Fibroblast of upper back skin (primary cell): ENCODE measurements at regions not wholly inside any gene's neighbourhood (a gene's known extent, or its start where the extent isn't known, plus 50 kb on each side); places are given as distances from the start of the nearest gene placed in this dataset.

ENCODE experiments used
- DNase-seq: peaks from one replicate; pipeline ENCODE4 v3.0.0-alpha.2; 2013

DNA sequence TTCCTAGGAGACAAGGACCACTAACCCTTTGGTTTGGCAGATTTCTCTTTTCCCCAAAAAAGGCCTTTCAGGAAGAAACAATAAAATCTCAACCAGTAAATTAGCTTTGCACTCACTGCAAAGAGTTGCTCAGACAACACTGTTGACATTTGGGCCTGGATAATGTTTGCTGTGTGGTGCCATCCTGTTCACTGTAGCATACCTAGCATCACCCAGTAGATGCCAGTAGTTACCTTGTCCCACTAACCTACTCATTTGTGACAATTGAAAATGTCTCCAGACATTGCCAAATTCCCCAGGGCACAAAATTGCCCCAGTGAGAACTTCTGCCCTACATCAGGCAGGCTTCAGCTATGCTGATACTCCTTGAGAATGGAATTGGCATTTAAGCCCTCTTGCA is 177.0 kb upstream of the ERCC4 start:
- no peak for DNase-seq

DNA sequence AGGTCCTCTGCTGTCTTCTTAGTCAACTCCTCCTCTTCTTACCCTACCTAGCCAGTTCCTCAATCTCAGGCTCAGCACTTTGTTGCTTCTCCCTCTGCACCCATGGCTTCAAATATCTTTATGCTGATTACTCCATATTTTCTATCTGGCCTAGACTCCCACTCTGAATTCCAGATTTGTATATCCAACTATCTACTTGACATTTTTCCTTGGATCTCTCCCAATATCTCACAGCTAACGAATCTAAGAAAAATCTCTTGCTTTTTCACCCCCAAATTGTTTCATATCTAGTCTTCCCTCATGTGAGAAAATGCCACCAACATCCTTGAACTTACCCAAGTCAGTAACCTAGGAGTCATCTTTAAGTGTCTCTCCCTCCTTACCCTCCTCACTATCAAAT is 176.4 kb upstream of the ERCC4 start:
- DNase-seq, result no peak

DNA sequence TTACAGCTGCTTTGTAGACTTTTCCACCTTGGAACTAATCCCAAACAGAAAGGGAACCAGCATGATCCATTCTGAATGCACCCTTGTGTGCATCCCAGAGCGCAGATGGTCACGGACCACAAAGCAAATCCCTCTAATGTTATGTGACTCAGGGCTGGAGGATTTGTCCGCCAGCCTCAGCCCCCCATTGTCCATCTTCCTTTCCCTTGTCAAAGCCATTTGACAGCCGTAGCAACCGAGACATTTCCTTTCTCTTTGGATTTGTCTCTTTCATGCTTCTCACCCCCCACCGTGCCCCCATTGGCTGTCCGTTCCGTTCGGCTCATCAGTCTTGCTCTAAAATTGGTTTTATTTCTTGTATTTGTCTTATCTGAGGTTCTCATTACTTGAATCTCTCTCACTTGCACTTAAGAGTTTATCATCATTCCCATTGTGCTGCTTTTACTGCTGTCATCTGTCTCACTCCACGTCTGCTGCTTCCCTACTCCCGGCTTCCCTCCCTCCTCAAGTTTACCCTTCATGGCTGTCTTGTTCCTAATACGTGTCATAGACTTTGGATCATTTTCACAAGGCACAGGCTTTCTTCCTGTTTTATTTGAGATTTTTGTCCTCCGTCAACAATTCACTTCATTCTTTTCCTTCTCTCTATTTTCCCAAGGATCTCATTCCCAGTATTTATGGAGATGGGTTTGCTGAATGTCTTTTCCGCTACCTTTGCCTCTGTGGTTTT is 163.4 kb upstream of the ERCC4 start:
- DNase-seq, result no peak

DNA sequence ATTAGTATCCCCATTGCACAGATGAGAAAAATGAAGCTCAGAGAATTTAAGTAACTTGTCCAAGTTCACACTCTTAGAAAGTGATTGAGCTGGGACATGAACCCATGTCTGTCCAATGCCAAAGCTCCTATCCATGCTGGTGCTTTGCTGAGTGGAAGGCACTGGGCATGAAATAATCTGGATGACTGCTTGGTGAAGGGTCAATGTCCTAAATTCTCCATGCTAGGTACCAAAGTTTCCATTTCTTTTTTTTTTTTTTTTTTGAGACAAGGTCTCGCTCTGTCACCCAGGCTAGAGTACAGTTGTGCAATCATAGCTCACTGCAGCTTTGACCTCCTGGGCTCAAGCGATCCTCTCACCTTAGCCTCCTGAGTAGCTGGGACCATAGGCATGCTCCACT is 153.6 kb upstream of the ERCC4 start:
- DNase-seq, result no peak

DNA sequence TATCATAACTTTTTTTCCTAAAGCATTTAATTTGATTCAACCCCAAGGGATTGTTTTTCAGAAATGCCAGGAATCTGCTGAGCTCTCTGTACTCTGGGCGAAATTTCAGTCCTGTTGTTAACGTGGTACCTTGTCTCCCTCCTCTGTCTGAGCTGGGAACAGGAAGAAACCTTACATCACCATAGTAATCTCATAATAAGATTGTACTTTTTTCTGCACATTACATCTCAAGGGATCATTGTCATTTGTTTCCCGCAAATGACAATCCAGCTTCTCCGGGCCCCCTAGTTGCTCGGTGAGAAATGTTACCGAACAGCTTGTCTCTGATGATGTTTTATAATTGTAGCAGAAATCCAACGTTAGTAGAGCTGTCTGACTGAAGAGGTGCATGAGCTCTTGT is 152.7 kb upstream of the ERCC4 start:
- no peak for DNase-seq

DNA sequence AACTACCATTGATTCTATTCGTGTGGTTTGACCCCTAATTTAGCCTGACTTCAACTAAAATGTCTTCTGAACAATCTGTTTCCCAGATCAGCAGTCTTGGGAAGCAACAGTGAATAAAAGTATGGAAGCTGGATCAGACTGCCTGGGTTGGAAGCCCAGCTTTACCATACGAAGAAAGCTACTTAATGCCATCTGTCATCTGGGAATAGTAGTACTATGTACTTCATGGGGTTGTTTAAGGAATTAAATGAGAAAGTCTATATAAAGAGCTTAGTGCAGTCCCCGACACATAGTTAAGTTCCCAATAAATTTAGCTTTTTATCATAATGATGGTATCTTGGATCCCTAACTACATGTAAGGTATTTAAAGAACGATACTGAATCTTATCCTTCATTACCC is 151.5 kb upstream of the ERCC4 start:
- DNase-seq, result no peak

DNA sequence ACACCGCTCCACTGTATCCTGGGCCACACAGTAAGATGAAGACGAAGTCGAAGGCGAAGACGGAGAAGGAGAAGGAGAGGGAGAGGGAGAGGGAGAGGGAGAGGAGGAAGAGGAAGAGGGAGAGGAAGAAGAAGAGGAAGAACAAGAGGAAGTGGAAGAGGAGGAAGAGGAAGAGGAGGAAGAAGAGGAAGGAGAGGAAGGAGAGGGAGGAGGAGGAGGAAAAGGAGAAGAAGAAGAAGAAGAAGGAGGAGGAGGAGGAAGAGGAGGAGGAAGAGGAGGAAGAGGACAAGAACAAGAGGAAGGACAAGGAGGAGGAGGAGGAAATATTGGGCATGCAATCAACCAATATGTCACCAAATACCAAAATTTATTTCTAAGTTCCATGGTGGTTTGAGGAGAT is 149.5 kb upstream of the ERCC4 start:
- DNase-seq, result no peak

DNA sequence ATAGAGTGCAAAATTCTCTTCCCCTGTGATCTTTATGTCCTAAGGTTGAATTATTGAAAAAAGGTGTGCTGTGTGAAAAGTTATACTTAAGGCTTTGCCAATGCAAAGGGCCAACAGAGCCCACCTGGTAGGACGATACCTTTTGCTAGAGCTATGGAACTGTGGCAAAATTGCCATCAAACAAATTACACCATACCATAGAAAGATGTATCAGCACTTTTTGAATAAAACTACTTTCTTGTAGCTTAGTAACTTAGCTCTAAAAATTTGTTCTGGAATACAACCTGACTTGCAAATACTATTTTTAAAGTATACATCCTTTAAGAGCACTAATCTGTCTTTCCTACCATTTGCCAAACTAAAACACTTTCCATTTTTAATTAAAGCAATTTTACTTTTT is 147.2 kb upstream of the ERCC4 start:
- DNase-seq, result no peak

DNA sequence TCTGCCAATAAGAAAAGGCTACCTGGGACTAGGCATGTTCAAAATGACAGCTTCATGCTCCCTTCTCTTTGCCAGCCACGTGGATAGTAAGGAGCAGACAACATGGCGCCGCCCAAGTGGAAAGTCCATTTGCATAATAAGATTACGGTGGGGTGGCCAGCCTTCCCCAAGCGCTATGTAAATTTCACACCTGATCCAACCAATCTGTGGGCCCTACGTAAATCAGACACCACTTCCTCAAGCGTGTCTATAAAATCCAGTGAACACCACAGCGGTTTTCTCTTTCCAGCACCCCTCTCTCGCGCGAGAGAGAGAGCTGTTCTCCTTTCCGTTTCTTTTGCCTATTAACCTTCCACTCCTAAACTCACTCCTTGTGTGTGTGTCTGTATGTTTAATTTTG is 140.3 kb upstream of the ERCC4 start:
- no peak for DNase-seq

DNA sequence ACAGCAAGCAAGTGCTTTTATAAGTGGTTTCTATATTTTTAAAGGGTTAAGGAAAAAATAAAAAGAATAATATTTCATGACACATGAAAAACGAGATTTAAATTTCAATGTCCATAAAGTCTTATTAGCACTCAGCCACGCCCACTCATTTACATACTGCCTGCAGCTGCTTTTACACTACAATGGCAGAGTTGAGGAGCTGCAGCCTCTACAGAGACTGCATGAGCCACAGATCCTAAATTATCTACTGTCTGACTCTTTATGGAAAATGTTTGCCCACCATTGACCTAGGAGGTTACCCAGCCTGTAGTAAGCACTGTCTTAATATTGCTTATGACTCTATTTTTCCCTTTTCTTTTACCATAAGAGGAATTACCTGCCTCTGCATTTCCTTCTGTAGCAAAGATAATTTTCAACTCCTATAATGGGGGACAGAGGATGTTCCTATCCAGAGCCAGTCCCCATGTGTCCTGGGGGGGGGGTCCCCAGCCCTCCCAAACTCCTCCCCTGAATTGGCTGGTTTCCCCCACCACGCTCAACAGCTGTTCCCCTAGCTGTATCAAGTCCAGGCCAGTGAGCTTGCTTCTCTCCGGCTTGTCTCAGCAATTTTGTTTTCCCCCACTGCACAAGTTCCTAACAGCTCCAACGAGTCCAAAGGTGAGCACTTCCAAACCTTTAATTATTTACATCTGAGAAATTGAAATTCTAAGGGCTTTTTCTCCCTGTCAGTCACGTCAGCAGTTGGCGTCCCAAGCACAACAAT is 139.4 kb upstream of the ERCC4 start:
- no peak for DNase-seq

DNA sequence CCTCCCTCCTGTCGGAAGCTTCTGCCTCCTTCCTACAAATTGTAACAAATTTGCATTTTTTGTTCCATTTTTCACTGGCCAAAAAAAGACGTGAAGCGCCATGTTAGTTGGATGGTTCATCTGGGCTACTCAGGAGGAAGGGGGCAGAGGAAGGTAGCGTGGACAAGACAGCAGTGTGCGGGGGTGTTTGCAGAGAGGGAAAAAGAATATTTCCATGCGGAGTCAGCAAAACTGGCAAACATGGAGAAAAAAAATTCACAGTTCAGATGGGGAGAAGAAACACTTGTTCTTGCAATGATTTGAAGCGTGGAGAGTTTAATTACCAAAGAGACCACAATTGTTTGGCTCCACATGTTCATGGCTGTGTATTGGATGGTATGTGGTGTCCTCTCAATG is 138.8 kb upstream of the ERCC4 start:
- DNase-seq, result no peak

DNA sequence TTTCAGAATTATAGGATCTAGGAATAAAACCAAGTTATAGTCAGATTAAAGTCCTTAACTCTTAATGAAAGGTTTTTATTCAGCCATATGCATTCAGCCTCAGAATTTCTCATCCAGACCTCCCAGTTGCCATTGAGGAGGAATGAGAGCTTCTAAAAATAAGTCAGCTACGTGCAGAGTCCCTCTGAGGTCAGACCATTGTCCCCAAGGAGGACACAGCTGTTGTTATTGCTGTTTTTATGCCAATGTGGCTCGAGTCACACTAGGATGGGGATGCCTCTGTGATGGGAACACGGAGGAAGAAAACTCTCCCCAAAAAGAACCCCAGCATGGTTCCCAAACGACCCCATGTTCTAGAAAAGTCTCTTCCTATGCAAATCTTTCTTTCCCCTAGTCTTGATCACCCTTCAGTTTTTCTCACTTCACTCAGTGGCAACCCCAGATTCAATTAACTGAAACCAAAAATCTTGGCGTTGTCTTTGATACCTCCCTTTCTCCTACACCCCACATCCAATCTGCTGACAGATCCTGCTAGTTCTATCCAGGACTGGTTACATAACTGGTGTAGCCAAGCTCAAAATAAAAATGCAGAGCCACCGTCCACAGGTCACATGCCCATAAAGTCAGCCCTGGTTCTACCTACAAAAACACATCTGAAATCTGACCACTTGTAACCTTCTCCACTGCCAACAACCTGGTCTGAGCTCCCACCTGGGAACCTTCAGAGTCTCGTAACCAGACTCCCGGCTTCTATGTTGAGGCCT is 138.2 kb upstream of the ERCC4 start:
- DNase-seq, result no peak

DNA sequence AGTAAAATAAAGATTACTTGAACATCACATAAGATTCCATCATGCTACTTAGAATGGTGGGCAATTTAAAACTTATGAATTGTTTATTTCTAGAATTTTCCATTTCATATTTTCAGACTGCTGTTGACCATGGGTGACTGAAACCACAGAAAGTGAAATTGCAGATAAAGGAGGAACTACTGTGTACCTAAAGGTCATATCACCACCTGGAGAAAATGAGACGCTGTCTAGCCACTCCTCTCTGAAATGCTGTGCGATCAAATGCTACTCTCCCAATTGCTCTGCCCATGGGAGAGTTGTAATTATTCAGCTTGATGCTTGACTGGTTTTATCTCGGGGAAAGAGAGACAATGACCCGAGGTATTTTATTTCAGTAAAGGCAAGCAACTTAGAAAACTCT is 128.9 kb upstream of the ERCC4 start:
- DNase-seq, result no peak

DNA sequence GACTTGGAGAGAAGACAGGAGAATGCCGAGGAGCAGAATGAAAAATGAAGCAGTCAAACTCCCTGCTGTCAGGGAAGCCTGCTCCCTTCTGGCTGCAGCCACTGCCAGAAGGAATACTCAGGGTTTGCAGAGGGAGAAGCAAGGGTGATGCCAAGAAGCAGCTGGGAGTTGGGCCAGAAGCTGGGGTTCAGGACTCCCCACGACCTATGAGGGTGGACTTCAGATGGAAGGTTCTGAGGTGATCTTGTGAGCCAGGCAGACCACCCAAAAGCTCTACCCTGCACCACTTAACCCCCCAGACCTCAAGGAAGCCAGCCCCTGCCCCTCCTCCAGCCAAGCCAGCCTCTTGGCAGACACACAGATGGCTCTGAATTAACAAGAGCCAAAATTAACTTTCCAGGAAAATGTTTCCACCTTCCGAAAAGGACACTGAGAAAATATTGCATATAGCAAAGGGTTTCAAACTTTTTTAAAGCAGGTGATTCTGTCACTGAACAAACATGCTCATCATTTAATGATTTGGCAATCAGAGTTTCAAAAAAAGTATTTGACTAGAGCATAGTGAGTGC is 126.0 kb upstream of the ERCC4 start:
- no peak for DNase-seq

DNA sequence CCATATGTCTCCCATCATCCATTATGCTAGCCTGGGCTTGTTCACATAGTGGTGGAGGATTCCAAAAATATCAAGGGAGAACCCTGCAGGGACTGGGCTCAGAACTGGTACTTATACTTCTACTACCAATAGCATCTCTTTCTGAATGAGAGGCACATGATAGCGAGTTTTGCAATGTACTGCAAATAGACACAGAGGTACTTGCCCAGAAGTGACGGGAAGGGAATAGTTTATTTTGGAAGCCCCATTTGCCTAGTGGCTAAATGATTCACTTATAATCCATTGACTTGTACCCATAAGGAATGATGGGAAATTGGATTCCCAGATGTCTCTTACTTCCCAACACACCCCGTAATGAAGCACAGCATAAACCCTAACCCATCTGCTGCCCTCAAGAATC is 124.8 kb upstream of the ERCC4 start:
- DNase-seq, result no peak

DNA sequence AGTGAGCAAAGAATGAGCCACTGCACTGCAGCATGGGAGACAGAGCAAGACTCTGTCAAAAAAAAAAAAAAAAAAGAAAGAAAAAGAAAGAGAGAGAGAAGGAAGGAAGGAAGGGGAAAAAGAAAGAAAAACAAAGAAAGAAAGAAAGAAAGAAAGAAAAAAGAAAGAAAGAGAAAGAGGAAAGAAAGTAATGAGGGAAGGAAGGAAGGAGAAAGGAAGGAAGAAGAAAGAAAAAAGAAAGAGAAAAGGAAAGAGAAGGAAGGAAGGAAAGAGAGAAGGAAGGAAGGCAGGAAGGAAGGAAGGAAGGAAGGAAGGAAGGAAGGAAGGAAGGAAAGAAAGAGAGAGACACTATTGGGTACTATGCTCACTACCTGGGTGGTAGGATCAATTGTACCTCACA is 122.2 kb upstream of the ERCC4 start:
- no peak for DNase-seq

DNA sequence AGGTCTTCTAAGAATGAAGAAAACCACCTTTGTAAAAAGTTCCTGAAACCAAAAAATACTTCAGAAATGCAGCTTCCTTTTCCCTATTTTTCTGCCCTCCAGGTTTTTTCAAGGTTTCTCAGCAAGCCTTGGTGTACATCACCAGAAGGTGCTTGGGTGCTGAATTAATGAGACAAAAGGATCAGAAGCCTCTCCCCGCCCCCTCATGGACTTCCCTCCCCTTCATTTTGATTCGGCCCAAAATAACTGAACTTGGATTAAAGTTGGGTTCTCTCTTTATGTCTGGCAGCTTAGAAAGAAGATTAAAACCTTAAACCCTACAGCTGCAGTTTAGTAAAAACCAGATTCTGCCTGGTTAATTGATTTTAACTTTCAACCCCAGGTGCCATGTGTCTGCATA is 121.7 kb upstream of the ERCC4 start:
- no peak for DNase-seq

DNA sequence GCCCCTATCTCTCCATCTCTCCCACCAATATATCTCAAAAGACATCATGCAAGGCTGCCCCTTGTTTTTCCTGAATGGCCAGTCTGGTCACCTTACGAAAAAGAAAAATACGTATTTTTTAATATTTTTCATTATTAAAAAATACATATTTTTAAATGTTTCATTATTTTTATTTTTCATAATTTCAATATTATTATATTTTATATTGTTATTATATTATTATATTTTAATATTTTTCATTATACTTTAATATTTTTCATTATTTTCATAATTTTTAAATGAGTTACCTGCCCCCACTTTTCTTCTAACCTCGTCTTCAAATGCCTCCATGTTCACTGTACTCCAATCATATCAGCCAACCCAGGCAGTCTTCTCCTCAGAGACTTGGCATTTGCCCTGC is 116.0 kb upstream of the ERCC4 start:
- no peak for DNase-seq

DNA sequence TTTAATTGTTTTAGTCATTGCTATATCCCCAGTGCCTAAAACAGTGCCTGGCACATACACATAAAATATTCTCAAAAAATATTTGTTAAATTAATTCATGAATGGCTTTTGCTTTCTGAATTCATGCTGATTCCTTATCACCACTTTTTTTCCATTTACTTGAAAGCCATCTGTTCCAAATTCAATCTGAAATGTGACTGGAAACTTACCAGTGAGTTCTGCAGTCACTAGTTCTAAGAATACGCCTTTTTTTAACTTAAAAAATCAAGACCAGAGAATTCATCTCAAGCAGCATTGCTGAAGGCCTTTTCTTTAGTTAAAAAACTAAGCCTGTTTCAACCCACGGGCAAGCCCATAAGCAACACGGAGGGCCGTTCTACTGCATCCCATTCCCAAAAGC is 114.0 kb upstream of the ERCC4 start:
- DNase-seq, result no peak

DNA sequence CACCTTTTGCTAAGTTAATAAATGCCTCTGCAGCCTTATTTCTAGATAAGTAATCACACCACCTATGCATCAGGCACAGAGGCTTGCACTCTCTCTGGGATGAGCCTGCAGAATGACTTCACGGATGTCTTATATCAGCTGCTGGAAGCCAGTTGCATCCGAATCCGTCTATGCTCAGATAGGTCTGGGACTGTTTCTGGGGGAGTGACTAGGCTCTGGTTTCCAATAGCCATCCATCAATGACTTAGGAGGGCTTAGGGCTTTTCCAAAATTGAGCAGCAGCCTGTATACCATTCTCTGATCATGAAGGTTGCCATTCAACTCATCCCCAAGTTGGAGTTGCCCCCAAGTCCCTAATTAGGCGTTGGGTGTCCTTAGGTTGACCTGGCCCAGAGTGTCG is 113.3 kb upstream of the ERCC4 start:
- DNase-seq, result no peak

DNA sequence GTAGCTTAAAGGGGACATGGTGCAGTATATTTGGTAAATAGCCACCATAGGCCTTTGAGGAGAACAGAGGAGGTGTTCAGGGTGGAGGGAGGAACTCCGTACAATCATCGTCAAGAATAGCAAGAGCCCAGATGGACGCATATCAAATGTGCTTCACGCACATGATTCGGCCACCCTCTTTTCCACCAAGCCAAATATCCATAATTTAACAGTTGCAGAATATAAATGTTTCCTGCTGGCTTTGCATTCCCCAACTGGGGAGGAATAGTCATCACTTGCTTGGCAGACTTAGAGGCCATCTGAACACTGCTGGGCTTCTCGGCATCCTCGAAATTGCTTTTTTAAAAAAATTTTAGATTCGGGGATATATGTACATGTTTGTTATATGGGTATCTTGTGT is 111.9 kb upstream of the ERCC4 start:
- no peak for DNase-seq

DNA sequence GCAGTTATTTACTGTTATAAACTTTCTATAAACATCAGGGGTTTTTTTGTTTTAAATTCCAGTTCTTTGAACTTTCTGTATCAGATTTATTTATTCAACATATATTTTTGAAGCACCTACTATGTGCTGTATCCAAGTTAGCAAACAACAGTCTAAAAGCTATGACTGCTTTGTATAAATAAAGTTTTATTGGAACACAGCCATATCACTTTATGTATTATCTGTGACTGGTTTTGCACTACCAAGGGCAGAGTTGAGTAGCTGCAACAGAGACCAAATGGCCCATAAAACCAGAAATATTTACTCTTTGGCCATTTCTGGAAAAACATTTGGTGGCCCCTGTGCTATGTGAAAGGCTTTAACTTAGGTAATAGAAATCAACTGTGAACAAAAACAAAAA is 110.2 kb upstream of the ERCC4 start:
- no peak for DNase-seq

DNA sequence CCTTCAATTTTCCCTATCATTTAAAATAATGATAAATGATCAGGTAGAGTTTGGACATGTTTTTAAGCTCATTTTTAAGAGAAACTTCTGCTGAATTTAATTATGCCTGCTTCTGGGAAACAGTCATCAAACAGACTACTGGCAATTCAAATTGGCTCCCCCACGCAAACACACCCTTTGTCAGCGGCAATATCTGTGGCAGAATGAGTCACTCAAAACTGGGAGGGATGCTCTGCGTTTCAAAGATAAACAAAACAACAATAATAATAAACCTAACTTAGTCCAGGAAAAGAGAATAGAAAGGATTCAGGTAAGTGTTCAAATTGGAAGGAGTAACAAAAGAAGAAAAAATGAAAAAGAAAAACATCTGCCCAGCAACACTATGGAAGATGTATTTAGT is 108.1 kb upstream of the ERCC4 start:
- DNase-seq, result no peak

DNA sequence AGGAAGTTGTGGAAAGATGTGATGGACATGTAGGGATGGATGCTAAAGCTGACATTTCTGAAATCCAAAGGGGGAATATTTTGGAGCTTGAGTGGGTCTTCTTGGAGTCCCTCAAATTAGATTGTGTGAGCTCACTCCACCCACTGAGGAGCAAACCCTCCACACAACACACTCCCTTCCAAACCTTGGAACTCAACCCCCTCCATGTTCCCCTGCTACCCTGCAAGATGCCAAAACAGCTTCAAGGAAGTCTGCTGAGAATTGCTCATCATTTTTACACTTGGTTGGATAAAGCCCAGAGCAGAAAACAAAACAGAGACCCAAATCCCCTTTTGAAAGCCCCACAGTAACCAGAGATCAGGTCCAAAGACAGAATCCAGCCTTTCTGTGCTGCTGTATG is 103.3 kb upstream of the ERCC4 start:
- DNase-seq, result no peak
